ENCODE measurements at regions not wholly inside any gene's neighbourhood (a gene's known extent, or its start where the extent isn't known, plus 50 kb on each side); places are given as distances from the start of the nearest gene placed in this dataset.

GRCh38 chr4:104766676-104767075 is 272.0 kb upstream of the CXXC4 start:
- no peak for DNase-seq (ENCODE audit: low read depth in 3 of 3)

- no peak for DNase-seq (ENCODE audit: low read depth in 3 of 3)
Observed at GRCh38 chr4:104772849-104773248, 278.2 kb upstream of the CXXC4 start.

- DNase-seq (ENCODE audit: low read depth in 3 of 3), result no peak
Observed at GRCh38 chr4:104795264-104795939, 300.7 kb upstream of the CXXC4 start.

DNA sequence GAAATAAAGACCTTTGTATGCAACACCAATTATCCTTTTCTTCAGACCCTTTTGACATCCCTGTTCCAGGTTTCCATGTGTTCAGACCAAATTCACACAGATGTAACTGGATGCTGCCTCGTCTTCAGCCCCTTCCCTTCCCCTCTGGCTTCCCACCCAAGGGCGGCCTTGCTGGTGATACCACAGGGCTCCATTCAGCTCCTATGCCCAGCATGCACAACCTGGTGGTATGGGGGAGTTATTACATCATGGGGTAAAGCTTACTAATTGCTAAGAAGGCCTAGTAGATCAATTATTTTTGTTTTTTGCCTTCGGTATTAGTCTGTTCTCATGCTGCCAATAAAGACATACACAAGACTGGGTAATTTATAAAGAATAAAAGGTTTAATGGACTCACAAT is 317.0 kb upstream of the CXXC4 start:
- DNase-seq (ENCODE audit: low read depth in 3 of 3), result no peak

GRCh38 chr4:104815665-104816064 is 321.0 kb upstream of the CXXC4 start:
- DNase-seq (ENCODE audit: low read depth in 3 of 3), result no peak

DNA sequence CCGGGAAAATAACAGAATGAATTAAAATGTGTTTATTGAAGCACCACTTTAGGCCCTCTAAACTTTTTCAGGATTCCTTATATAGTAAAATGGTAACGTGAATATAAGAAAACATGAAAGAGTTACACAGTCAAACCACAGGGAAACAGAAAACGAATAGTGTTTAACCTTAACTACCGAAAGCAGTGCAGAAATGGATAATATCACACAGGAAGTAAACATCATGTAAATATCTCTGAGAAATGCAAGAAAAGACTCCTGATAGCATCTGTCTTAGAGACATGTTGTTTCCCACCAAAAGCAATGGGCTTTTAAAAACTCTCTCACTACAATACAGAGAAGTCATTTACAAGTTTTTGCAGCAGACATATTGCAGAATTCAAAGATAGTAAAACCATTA is 323.9 kb upstream of the CXXC4 start:
- DNase-seq (ENCODE audit: low read depth in 3 of 3), result no peak

- no peak for DNase-seq (ENCODE audit: low read depth in 3 of 3)
Observed at GRCh38 chr4:104826171-104826570, 320.5 kb upstream of the TET2 start.

DNA sequence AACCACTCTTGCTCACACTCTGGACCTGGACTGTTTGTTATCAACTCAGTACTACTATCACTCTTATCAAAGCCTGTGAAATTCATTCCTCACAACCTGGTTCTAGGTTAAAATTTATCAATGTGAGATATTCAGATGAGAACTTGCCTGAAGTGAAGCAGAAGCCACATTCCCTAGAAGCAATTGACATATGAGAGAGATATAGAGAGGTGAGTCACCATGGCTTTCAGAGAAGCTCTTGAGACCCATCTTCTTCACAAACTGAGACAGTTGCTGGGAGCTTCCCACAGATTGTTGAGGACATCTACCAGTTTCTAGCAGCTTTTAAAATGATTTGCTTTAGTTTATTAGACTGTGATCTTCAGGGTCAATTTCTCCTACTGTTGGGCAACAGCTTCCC is 316.9 kb upstream of the TET2 start:
- no peak for DNase-seq (ENCODE audit: low read depth in 3 of 3)

- no peak for DNase-seq (ENCODE audit: low read depth in 3 of 3)
Observed at GRCh38 chr4:104848597-104849225, 298.0 kb upstream of the TET2 start.

- no peak for DNase-seq (ENCODE audit: low read depth in 3 of 3)
Observed at GRCh38 chr4:104859601-104860237, 287.0 kb upstream of the TET2 start.

GRCh38 chr4:104860238-104861123 is 286.2 kb upstream of the TET2 start:
- peak; percentile 3 to 22 (median 5) for DNase-seq (ENCODE audit: low read depth in 3 of 3)

GRCh38 chr4:104866809-104867208 is 279.9 kb upstream of the TET2 start:
- DNase-seq (ENCODE audit: low read depth in 3 of 3), result no peak

DNA sequence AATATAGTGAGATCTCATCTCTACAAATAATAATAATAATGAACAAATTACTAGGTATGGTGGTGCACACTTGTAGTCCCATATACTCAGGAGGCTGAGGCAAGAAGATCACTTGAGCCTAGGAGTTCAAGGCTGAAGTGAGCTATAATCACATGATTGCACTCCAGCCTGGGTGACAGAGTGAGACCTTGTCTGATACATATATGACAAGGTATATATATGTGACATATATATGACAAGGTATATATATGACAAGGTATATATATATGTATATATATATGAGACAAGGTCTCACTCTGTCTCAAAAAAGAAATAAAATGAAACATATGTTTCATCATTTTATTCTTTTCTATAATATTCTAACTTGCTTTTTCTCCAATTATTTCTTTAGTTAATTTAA is 278.1 kb upstream of the TET2 start:
- DNase-seq (ENCODE audit: low read depth in 3 of 3), result no peak

GRCh38 chr4:104868958-104869357 is 277.7 kb upstream of the TET2 start:
- no peak for DNase-seq (ENCODE audit: low read depth in 3 of 3)

- DNase-seq (ENCODE audit: low read depth in 3 of 3), result no peak
Observed at GRCh38 chr4:104869831-104870230, 276.8 kb upstream of the TET2 start.

DNA sequence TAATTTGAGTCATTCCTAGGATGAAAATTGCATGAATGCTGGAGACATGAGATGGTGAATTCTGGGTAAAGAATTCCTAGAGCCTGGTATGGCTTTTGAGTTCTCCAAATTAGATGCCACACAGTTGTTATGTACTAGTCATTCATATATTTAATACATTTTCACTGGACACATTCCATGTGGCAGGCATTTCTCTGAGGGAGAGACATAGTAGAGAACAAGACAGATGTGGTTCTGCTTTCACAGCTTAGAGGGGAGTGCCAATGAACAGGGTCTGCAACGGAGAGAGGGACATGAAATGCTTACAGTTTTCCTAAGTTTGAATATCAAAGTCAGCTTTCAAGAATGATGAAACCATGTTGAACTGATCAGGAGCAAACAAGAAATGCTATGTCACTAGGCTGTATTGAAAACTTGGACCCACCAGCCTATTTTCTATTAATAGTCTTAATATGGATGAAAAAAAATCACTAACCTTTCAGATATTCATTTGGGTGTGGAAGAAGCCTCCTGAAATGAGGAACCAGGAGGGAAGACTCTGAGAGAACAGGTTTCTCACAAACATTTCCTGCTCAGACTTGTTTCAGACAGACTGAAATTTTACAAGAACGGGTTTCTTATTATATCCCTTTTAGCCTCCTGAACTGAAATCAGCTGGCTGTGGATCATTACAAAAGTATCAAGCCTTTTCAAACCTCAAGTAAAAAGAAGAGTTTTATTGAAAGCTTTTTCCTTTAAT is 276.0 kb upstream of the TET2 start:
- DNase-seq (ENCODE audit: low read depth in 3 of 3), result no peak

- no peak for DNase-seq (ENCODE audit: low read depth in 3 of 3)
Observed at GRCh38 chr4:104878936-104879335, 267.7 kb upstream of the TET2 start.

DNA sequence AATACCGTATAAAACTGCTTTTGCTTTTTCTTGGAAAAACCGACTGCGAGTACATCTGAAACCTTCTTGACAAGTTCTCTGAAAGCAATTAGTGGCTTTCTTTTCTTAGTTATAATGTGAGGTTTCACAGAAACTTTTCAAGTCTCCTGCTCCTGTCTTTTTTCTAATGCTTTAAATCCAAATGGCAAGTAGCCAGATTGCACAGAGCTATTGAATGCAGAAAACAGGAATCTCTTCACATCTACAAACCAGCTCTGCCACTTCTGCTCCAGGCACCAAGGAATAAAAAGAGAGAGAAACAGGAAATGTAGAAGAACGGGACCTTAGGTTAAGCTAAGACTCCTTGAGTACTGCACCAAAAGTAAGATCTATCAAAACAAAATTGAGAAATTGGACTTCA is 267.3 kb upstream of the TET2 start:
- DNase-seq (ENCODE audit: low read depth in 3 of 3), result no peak

- DNase-seq (ENCODE audit: low read depth in 3 of 3), result no peak
Observed at GRCh38 chr4:104879854-104880253, 266.8 kb upstream of the TET2 start.

GRCh38 chr4:104881136-104881886 is 265.4 kb upstream of the TET2 start:
- no peak for DNase-seq (ENCODE audit: low read depth in 3 of 3)
